ENCODE measurements at regions not wholly inside any gene's neighbourhood (a gene's known extent, or its start where the extent isn't known, plus 50 kb on each side); places are given as distances from the start of the nearest gene placed in this dataset.

DNA sequence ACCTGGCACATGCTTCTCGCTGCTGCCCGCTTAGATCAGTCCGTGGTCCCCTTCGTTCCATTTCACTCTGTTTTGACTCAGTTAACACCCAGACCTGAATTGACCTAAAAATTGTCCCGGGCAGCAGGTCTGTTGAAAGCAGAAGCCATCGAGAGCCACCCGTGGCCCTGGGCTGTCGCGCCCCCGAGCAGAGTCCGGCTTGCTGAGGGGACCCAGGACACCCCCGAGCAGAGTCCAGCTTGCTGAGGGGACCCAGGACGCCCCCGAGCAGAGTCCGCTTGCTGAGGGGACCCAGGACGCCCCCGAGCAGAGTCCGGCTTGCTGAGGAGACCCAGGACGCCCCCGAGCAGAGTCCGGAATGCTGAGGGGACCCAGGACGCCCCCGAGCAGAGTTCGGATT lies 50.2 kb upstream of the GALNT9 start:
- Histone ChIP-seq H3K18ac (ENCODE audit: low read length) (no peak overlapping the region), H3K9me3 (replicated peaks in 1 of 2; ENCODE audit: control insufficient read depth in 2 of 2, insufficient read depth in 1 of 2, low read depth in 1 of 2, low read length in 2 of 2) (no peaks in the 10 kb centered on the region), H3K23ac (ENCODE audit: low read depth, low read length, poor library complexity) (no peak overlapping the region), H3K9ac (ENCODE audit: low read depth, low read length, poor library complexity) (no peak overlapping the region), H3K27ac (replicated peaks; ENCODE audit: low read length) (no peak overlapping the region), H4K91ac (ENCODE audit: low read depth, low read length, poor library complexity) (no peak overlapping the region), H2BK12ac (ENCODE audit: low read length) (no peak overlapping the region), H4K8ac (ENCODE audit: low read depth, low read length) (no peak overlapping the region), H3K4me1 (ENCODE audit: control insufficient read depth in 2 of 2, insufficient read depth in 1 of 2, low read depth in 1 of 2, low read length in 2 of 2) (peaks cover 0 to 1% of the 10 kb centered on the region in 2 donors), H3K14ac (ENCODE audit: low read length) (no peak overlapping the region), H2AK5ac (ENCODE audit: low read depth, low read length) (no peak overlapping the region), H3K4me3 (ENCODE audit: low read length in 2 of 2) (no peak overlapping the region), H3K36me3 (replicated peaks in 1 of 2; ENCODE audit: control insufficient read depth in 2 of 2, insufficient read depth in 2 of 2, low read length in 2 of 2) (no peaks in the 10 kb centered on the region), H3K4me2 (ENCODE audit: insufficient read depth, low read length, poor library complexity, severe bottlenecking) (no peak overlapping the region), H2AFZ (ENCODE audit: low read length) (no peak overlapping the region), H3K79me1 (ENCODE audit: low read depth, low read length) (no peaks in the 10 kb centered on the region), H2BK15ac (ENCODE audit: low read length) (no peak overlapping the region), H3K4ac (ENCODE audit: low read length) (no peak overlapping the region), H3K27me3 (ENCODE audit: control insufficient read depth in 3 of 3, insufficient read depth in 3 of 3, low read depth in 1 of 3, low read length in 3 of 3) (peaks cover 18 to 60% (median 59%) of the 10 kb centered on the region in 3 experiments), H2BK120ac (ENCODE audit: low read depth, low read length) (no peak overlapping the region), H2BK5ac (ENCODE audit: low read length) (no peak overlapping the region)
- no CpG with 5 or more reads among the region's 24 CpGs for WGBS, 2 donors (ENCODE audit: extremely low coverage in 2 of 2, insufficient read length in 2 of 2, insufficient replicate concordance in 1 of 2)
- no peak for DNase-seq (ENCODE audit: low spot score)

All from neuronal stem cell (in vitro differentiated cells).